ENCODE measurements at regions not wholly inside any gene's neighbourhood (a gene's known extent, or its start where the extent isn't known, plus 50 kb on each side); places are given as distances from the start of the nearest gene placed in this dataset.
"Not testable (repeated sequence)": the region's sequence is repeated elsewhere in the genome, so short reads cannot be mapped to it uniquely, and the experiment has no call there.

DNA sequence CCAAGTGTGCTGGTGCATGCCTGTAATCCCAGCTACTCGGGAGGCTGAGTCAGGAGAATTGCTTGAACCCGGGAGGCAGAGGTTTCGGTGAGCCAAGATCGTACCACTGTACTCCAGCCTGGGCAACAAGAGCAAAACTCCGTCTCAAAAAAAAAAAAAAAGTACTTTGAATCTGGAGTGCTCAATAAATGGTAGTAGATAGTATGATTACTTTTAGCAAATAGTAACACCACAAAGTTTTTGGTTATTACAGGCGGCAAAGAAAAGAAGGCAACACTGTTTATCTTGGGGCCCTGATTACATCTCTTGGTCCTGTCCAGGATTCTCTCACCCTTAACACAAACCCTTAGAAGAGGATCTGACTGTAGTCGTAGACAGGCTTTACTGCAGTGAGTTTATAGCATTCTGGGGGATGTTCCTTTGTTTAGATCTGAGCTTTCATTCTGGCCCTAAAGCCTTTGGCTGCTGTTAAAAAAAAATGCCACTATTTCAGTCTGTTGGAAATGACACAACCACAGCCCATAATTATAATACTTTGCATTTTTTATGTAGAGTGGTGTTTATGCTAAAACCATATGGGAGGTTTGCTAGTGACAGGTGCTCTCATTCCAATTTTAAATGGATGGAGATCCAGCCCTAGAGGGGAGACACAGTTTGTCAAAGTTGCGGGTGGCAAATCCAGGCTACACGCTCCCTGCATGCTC lies 79.7 kb upstream of the SLC2A1 start:
- H3K9me3 Mint-ChIP-seq = no peaks in the 10 kb centered on the region
- ATAC-seq = no peak
- H3K4me3 Mint-ChIP-seq = no peak overlapping the region
- no peak for DNase-seq (ENCODE audit: low spot score in 2 of 2)
- peaks cover 19% of the 10 kb centered on the region for H3K4me1 Mint-ChIP-seq
- H3K27ac Mint-ChIP-seq = no peak overlapping the region
- H3K36me3 Mint-ChIP-seq = no peaks in the 10 kb centered on the region

DNA sequence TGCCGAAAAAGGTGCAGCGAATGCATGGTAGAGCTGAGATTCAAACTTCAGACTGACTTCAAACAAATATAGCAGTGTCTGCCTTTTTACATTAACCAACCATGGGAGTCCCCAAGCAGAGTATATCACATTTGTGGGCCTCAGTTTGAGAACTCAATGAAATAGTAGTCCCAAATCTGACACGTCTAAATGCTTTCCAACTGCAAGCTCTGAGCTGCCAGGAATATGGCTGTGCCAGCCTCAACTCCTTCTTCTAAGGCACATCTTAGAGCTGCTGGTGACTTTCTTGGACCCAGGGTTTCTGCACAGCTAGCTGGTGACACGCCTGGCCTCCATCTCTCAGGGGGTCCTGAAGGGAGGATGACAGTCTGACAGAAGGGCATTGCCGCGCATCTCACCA lies 78.8 kb upstream of the SLC2A1 start:
- H3K27ac Mint-ChIP-seq = no peak overlapping the region

DNA sequence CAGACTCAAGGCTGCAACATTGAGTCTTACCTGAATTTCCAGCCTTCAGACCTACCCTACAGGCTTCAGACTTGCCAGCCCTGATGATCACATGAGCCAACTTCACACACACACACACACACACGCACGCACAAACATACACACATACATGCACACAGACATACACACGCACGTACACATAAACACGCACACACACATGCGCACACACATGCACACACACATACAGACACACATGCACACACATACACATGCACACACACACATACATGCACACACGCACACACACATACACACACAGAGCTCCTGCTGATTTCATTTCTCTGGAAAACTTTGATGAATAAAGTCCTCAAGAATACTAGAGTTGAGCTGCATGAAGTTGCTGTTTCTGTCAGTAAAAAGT lies 78.3 kb upstream of the SLC2A1 start:
- no peak overlapping the region for H3K27ac Mint-ChIP-seq
- no peak overlapping the region for H3K4me3 Mint-ChIP-seq
- no peaks in the 10 kb centered on the region for H3K36me3 Mint-ChIP-seq

More for the DNA sequence above, 78.8 kb upstream of the SLC2A1 start:
- H3K4me1 Mint-ChIP-seq = peaks cover 19% of the 10 kb centered on the region
- ATAC-seq (no peak), DNase-seq (ENCODE audit: low spot score in 2 of 2) (no peak)
- no peak overlapping the region for H3K4me3 Mint-ChIP-seq
- no peaks in the 10 kb centered on the region for H3K36me3 Mint-ChIP-seq
- H3K9me3 Mint-ChIP-seq = no peaks in the 10 kb centered on the region

DNA sequence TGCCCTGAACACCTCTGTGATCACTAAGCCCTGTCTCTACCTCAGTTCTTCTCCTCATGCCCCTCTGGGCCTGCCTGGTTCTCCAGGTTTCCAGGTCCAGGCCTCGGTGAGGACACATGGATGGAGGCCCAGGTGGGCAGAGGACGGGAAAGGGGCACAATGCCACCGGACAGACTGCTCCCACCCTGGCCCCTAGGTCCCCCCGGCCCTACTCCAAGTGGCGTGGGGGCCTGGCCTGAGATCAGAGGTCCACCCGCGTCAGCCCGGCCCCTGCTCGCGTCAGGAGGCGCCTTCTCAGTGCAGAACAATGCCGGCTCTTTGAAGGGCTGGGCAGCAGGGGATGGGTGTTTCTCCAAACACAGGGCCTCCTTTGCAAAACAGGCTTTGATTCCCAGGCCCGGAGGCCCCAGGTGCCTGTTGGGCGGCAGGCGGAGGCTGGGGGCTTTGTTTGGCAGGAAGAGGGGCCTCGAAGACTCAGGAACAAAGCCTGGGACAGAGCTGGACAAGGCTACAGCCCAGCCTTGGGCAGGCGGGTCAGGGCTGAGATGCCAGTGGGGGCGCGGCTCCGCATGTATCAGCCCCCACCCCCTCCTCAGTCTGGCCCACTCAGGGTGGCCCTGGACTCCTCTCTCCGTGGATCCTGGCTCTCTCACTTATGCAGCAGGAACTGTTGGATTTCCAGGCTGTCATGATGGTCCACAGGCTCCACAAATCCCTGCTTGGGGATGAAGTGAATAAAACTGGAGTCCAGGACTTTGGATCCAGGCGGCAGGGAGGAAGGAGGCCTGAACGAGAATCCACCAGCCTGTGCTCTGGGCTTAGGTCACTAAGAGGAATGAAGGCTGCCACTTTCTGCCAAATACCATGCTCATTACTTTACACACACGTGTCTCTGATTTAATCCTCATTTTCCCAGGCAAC lies 77.4 kb upstream of the SLC2A1 start:
- H3K4me3 Mint-ChIP-seq = no peak overlapping the region
- no peak overlapping the region for H3K27ac Mint-ChIP-seq
- no peaks in the 10 kb centered on the region for H3K9me3 Mint-ChIP-seq
- H3K36me3 Mint-ChIP-seq = no peaks in the 10 kb centered on the region
- ATAC-seq = no peak
- peaks cover 19% of the 10 kb centered on the region for H3K4me1 Mint-ChIP-seq
- DNase-seq (ENCODE audit: low spot score in 2 of 2) = no peak

More for the DNA sequence above, 78.3 kb upstream of the SLC2A1 start:
- no peaks in the 10 kb centered on the region for H3K9me3 Mint-ChIP-seq
- ATAC-seq (no peak), DNase-seq (ENCODE audit: low spot score in 2 of 2) (no peak)
- peaks cover 19% of the 10 kb centered on the region for H3K4me1 Mint-ChIP-seq

DNA sequence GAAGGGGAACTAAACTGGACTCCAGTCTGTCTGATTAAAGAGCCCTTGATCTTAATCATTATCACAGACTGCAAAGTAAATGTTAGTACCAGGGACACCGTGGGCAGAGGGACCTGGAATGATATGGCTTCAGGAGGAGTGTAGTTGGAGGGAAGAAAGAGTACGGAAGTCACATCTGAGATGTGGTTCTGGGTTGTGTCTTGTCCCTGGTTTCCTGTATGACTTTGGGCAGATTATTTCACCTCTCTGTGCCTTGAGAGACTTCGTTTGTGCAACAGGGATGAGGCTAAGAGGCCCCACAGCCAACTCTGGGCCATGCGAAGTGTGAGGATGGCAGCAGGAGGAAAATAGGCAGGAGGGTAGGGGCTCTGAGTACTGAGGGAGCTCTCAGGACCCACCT lies 76.1 kb upstream of the SLC2A1 start:
- DNase-seq (ENCODE audit: low spot score in 2 of 2) (peak in 1 of 2 donors; percentile 51), ATAC-seq (peak; percentile 56)
- Mint-ChIP-seq H3K36me3 (no peaks in the 10 kb centered on the region), H3K9me3 (no peaks in the 10 kb centered on the region), H3K27ac (peak overlapping the region; percentile 97), H3K4me3 (peak overlapping the region; percentile 24), H3K4me1 (peaks cover 19% of the 10 kb centered on the region)

DNA sequence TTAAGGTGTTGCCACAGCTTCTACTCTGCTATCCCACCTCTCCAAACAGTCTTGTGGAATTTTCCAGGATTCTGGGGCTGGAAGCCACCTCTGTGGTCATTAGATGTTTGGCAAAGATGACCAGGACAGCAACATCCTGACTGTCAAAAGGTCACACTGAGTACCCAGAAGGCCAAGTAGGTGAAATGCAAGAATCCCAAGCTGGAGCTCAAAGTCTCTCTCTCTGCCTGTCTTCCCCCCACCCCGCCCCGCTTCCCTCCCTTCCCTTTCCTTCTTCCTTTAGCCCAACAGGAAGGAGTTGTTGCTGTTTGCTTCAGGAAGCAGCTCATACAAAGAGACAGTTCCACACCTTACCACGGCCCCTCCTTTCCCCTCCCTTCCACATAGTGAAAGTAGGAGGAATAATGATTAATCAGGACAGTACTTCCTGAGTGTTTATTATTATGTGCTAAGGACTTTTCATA lies 75.6 kb upstream of the SLC2A1 start:
- H3K27ac Mint-ChIP-seq = peak overlapping the region; percentile 97
- peak overlapping the region; percentile 24 for H3K4me3 Mint-ChIP-seq
- peaks cover 19% of the 10 kb centered on the region for H3K4me1 Mint-ChIP-seq
- DNase-seq (ENCODE audit: low spot score in 2 of 2) = no peak
- H3K36me3 Mint-ChIP-seq = no peaks in the 10 kb centered on the region
- no peak for ATAC-seq
- no peaks in the 10 kb centered on the region for H3K9me3 Mint-ChIP-seq

DNA sequence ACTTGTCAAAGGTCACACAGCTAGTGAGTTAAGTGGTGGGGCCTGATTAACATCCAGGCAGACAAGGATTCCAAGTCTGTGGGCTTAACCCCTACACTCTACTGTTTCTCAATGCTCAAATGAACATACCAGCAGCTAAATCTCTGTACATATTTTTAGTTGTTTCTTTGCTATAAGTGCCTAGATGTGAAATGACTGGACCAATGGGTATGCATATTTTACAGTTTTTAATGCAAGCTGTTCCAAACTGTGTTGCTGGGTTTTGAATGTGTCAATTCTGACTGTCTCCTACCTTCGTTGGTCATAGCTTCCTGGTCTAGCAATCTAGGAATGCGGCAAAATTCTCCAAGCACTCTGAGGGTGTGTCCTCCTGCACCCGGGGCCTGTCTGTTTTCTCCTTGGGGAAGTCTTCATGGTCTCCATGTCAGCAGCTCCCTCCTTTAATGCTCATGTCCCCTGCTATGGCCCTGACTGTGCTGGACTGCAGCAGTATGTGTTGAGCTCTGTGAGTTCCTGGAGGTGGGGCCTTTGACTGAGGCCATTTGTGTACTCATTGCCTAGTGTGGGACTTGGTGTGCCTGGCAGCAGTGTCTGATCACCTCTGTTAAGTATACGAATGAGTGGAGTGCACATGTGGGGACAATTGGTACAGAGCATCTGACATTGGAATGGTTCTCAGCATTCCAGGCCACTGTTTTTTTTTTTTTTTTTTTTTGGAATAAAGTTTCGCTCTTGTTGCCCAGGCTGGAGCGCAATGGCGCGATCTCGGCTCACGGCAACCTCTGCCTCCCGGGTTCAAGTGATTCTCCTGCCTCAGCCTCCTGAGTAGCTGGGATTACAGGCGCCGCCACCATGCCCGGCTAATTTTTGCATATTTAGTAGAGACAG lies 72.9 kb upstream of the SLC2A1 start:
- peaks cover 11% of the 10 kb centered on the region for H3K4me1 Mint-ChIP-seq
- DNase-seq (ENCODE audit: low spot score in 2 of 2) (no peak), ATAC-seq (no peak)
- H3K4me3 Mint-ChIP-seq = no peak overlapping the region
- H3K36me3 Mint-ChIP-seq = no peaks in the 10 kb centered on the region
- H3K27ac Mint-ChIP-seq = no peak overlapping the region
- H3K9me3 Mint-ChIP-seq = no peaks in the 10 kb centered on the region

DNA sequence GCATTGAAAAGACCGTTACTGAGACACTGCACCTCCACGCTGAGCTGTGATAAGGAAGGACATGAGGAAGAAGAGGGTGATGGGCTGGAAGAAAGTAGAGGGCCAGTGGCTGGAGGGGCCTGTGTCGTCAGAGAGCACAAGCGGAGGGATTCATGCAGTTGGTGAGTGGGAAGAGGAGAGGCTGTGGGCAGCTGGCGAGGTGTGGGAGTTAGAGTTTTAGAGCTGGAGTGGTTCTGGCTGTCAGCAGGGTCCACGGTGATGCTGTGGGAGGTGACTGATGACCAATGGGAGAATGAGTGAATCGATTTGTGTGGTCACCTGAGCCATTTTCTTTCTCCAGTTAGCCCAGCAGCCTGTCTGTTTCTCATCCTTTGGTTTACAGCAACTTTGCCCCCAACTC lies 66.2 kb upstream of the SLC2A1 start:
- H3K4me1 Mint-ChIP-seq = no peaks in the 10 kb centered on the region
- H3K4me3 Mint-ChIP-seq = no peak overlapping the region
- no peak overlapping the region for H3K27ac Mint-ChIP-seq
- ATAC-seq (no peak), DNase-seq (ENCODE audit: low spot score in 2 of 2) (no peak)
- H3K9me3 Mint-ChIP-seq = no peaks in the 10 kb centered on the region
- no peaks in the 10 kb centered on the region for H3K36me3 Mint-ChIP-seq

DNA sequence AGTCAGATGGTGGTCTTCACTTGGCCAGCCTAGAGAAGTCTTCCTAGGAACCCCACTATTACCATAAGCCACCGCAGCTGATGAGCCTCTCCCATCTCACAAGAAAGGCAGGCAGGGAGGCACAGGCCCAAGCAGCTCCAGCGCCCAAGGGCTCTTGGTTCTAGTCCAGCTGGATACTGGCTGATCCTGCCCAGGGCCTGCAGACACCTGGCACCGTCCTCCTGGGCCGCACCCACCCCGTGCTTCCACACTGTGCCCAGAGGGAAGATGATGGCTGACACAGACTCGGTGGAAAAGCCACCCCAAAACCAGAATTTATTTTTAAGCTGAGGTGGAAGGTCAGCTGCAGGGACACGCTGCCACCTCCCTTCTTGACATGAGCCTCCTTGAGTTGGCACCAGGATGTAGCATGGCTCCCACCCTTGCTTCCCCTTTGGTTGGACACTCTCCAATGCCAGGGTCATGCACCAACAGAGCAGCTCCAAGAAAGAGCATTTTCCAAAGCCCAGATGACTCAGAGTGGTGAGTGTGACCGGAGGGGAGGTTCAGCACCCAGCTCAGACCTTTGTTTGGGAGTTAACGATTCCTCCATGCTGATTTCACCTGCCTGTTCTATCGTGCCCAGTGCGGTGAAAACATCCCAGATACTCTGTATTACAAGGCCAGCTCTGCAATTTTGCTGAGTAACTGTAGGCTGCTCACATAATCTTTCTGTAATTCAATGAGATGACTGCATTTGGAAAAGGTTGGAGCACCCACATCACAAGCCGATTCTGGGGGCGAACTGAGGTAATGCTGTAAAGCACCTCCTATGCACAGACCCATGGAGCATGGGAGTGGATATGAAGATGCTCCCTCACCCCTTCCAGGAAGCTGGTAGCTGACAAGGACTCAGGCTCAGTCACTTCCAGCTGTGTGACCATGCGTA lies 63.1 kb upstream of the SLC2A1 start:
- DNase-seq (ENCODE audit: low spot score in 2 of 2) = no peak
- no peak overlapping the region for H3K27ac Mint-ChIP-seq
- no peaks in the 10 kb centered on the region for H3K4me1 Mint-ChIP-seq
- H3K36me3 Mint-ChIP-seq = no peaks in the 10 kb centered on the region
- no peak overlapping the region for H3K4me3 Mint-ChIP-seq
- H3K9me3 Mint-ChIP-seq = no peaks in the 10 kb centered on the region
- ATAC-seq = no peak

DNA sequence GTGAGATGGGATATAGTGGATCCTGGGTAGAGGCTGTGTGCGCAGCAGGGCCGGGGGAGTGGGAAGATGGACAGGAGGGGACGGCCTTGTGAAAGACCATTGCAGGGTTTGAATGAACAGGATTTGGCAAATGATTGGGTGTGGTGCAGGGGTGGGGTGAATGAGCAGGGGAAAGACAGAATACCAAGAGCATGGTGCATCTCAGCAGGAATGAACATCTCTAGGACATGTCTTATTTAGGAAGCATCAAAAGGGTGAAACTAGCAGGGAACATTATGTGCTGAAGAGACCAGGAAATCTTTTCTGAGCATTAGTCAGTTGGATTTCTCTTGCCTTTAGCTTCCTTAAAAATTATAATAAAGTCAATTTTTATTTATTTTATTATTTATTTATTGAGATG lies 60.6 kb upstream of the SLC2A1 start:
- H3K27ac Mint-ChIP-seq = no peak overlapping the region
- H3K36me3 Mint-ChIP-seq = no peaks in the 10 kb centered on the region
- H3K4me3 Mint-ChIP-seq = no peak overlapping the region
- ATAC-seq (no peak), DNase-seq (ENCODE audit: low spot score in 2 of 2) (no peak)
- H3K9me3 Mint-ChIP-seq = no peaks in the 10 kb centered on the region
- no peaks in the 10 kb centered on the region for H3K4me1 Mint-ChIP-seq

DNA sequence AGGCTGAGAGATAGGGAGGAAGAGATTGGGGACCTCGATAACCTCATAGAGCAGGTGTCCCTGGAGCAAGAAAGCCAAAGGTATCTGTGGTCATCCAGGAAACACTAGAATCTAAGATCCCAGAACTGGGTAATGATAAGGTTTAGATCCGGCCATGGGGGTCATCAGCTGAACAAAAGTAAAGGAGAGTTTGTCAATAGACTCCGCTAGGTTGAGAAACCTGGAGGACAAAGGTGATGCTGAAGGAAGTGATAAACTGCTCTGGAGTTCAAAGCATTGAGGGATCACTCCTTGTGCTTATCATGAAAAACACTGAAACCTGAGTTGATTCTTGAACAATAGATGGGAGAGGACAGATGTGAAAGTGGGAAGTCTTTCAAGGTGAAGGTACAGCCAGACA lies 59.5 kb upstream of the SLC2A1 start:
- no peak overlapping the region for H3K4me3 Mint-ChIP-seq
- no peaks in the 10 kb centered on the region for H3K36me3 Mint-ChIP-seq
- no peaks in the 10 kb centered on the region for H3K4me1 Mint-ChIP-seq
- H3K9me3 Mint-ChIP-seq = no peaks in the 10 kb centered on the region
- peak overlapping the region; percentile 7 for H3K27ac Mint-ChIP-seq
- DNase-seq (ENCODE audit: low spot score in 2 of 2) (no peak), ATAC-seq (no peak)

DNA sequence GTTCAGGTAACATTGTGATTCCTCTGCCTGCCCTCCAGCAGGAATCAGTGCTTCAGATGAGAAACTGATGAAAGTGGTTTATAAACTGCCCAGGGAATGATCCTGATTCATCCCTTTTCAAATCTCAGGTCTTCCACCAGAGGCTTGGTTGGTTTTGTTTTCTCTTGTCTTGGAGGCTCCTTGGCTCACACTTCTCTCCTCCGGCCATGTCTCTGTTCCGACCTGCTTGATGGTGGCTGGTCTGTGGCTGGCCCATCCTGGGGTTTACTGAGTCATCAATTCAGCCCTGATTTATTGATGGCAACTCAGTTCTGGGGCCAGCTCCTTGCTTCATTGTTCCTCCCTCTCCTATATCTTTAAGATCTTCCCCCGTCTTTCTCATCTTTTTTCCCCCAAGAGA lies 56.6 kb upstream of the SLC2A1 start:
- ATAC-seq = no peak
- no peak for DNase-seq (ENCODE audit: low spot score in 2 of 2)

DNA sequence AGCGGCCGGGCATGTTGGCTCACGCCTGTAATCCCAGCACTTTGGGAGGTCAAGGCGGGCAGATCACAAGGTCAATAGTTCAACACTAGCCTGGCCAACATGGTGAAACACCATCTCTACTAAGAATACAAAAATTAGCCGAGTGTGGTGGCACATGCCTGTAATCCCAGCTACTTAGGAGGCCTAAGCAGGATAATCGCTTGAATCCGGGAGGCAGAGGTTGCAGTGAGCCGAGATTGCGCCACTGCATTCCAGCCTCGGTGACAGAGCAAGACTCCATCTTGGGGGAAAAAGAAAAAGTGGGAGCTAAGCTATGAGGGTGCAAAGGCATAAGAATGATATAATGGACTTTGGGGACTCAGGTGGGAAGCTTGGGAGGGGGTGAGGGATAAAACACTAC lies 55.9 kb upstream of the SLC2A1 start:
- not testable (repeated sequence) for H3K27ac Mint-ChIP-seq; H3K4me3 Mint-ChIP-seq; DNase-seq (ENCODE audit: low spot score in 2 of 2); H3K4me1 Mint-ChIP-seq; H3K36me3 Mint-ChIP-seq; H3K9me3 Mint-ChIP-seq; ATAC-seq

More for the DNA sequence above, 56.6 kb upstream of the SLC2A1 start:
- no peak overlapping the region for H3K4me3 Mint-ChIP-seq
- H3K36me3 Mint-ChIP-seq = no peaks in the 10 kb centered on the region
- H3K27ac Mint-ChIP-seq = peak overlapping the region; percentile 21
- no peaks in the 10 kb centered on the region for H3K4me1 Mint-ChIP-seq
- no peaks in the 10 kb centered on the region for H3K9me3 Mint-ChIP-seq

DNA sequence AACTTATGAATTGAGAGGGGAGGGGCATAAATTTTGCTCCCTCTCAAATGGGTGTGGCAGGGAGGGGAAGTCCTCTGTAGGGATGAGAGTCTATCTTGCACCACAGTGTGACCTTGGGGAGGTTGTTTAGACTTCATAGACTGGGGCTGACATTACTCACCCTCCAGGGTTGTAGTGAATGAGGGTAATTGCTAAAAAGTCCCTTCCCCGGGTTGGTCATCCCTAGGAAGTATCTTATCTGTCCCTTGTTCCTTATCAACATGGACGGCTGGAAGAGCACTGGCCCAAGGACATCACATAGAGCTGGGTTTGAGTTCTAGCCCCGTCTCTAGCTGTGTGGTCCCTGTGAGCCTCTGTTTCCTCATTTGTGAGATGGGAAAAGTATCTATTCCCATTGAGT lies 52.4 kb upstream of the SLC2A1 start:
- ATAC-seq (peak; percentile 43), DNase-seq (ENCODE audit: low spot score in 2 of 2) (no peak)
- Mint-ChIP-seq H3K27ac (no peak overlapping the region), H3K9me3 (no peaks in the 10 kb centered on the region), H3K4me1 (no peaks in the 10 kb centered on the region), H3K4me3 (no peak overlapping the region), H3K36me3 (no peaks in the 10 kb centered on the region)
